Neuronal stem cell (in vitro differentiated cells): ENCODE measurements at regions not wholly inside any gene's neighbourhood (a gene's known extent, or its start where the extent isn't known, plus 50 kb on each side); places are given as distances from the start of the nearest gene placed in this dataset.

ENCODE experiments used
- DNase-seq: peaks from one replicate; pipeline ENCODE4 v3.0.0-alpha.2; 2013; ENCODE audit warnings: low spot score
- H2AFZ ChIP-seq: one replicate; pipeline ENCODE4 v1.6.1; 2013; ENCODE audit warnings: mild to moderate bottlenecking, low read length, inconsistent platforms
- H2AK5ac ChIP-seq: 2 replicates; pipeline ENCODE4 v1.6.1; 2013; ENCODE audit warnings: low read depth, mild to moderate bottlenecking, inconsistent platforms, low read length, moderate library complexity, mixed read lengths
- H2BK120ac ChIP-seq: 2 replicates; pipeline ENCODE4 v1.6.1; 2013; ENCODE audit warnings: low read depth, mild to moderate bottlenecking, inconsistent platforms, low read length, moderate library complexity, mixed read lengths
- H2BK12ac ChIP-seq: one replicate; pipeline ENCODE4 v1.6.1; 2013; ENCODE audit warnings: low read length, inconsistent platforms
- H2BK15ac ChIP-seq: 2 replicates; pipeline ENCODE4 v1.6.1; 2013; ENCODE audit warnings: mild to moderate bottlenecking, low read length, inconsistent platforms, mixed read lengths
- H2BK5ac ChIP-seq: one replicate; pipeline ENCODE4 v1.6.1; 2013; ENCODE audit warnings: inconsistent platforms, mild to moderate bottlenecking, low read length, moderate library complexity
- H3K14ac ChIP-seq: one replicate; pipeline ENCODE4 v1.6.1; 2013; ENCODE audit warnings: low read length, inconsistent platforms
- H3K18ac ChIP-seq: 2 replicates; pipeline ENCODE4 v1.6.1; 2013; ENCODE audit warnings: low read length, inconsistent platforms
- H3K23ac ChIP-seq: 2 replicates; pipeline ENCODE4 v1.6.1; 2013; ENCODE audit warnings: low read depth, mild to moderate bottlenecking, mixed read lengths, low read length, inconsistent platforms; ENCODE audit not compliant: poor library complexity
- H3K27ac ChIP-seq: replicated peaks from 3 replicates; pipeline ENCODE4 v1.5.1; 2013; ENCODE audit warnings: low read length, inconsistent platforms
- H3K27me3 ChIP-seq, 3 experiments: 2 replicates each; pipeline ENCODE4 v1.6.1; 2013; ENCODE audit warnings: low read length in 3 of 3, mild to moderate bottlenecking in 2 of 3, inconsistent platforms in 1 of 3, low read depth in 1 of 3, mixed read lengths in 1 of 3, moderate library complexity in 1 of 3; ENCODE audit not compliant: control insufficient read depth in 3 of 3, insufficient read depth in 3 of 3
- H3K36me3 ChIP-seq, 2 donors: replicated peaks in 1 of 2; 2 replicates each; pipeline ENCODE4 v1.6.1; 2013; ENCODE audit warnings: low read length in 2 of 2; ENCODE audit not compliant: control insufficient read depth in 2 of 2, insufficient read depth in 2 of 2
- H3K4ac ChIP-seq: 2 replicates; pipeline ENCODE4 v1.6.1; 2013; ENCODE audit warnings: inconsistent platforms, mild to moderate bottlenecking, low read length, moderate library complexity
- H3K4me1 ChIP-seq, 2 donors: 1 replicate in 1 of 2; 2 replicates in 1 of 2; pipeline ENCODE4 v1.6.1; 2013; ENCODE audit warnings: low read length in 2 of 2, low read depth in 1 of 2; ENCODE audit not compliant: control insufficient read depth in 2 of 2, insufficient read depth in 1 of 2
- H3K4me2 ChIP-seq: one replicate; pipeline ENCODE4 v1.6.1; 2013; ENCODE audit warnings: mild to moderate bottlenecking, low read length, inconsistent platforms; ENCODE audit not compliant: insufficient read depth, poor library complexity, severe bottlenecking
- H3K4me3 ChIP-seq, 2 donors: 2 replicates each; pipeline ENCODE4 v1.5.1; 2013; ENCODE audit warnings: low read length in 2 of 2, mild to moderate bottlenecking in 2 of 2, inconsistent platforms in 1 of 2, moderate library complexity in 1 of 2
- H3K79me1 ChIP-seq: one replicate; pipeline ENCODE4 v1.6.1; 2013; ENCODE audit warnings: low read depth, mild to moderate bottlenecking, inconsistent platforms, low read length, moderate library complexity
- H3K9ac ChIP-seq: one replicate; pipeline ENCODE4 v1.6.1; 2013; ENCODE audit warnings: mild to moderate bottlenecking, low read depth, low read length, inconsistent platforms; ENCODE audit not compliant: poor library complexity
- H3K9me3 ChIP-seq, 2 donors: replicated peaks in 1 of 2; 2 replicates each; pipeline versions ENCODE3 to v1.6.1; 2013; ENCODE audit warnings: low read length in 2 of 2, mild to moderate bottlenecking in 2 of 2, inconsistent platforms in 1 of 2, low read depth in 1 of 2, mixed read lengths in 1 of 2, moderate library complexity in 1 of 2; ENCODE audit not compliant: control insufficient read depth in 2 of 2, insufficient read depth in 1 of 2
- H4K8ac ChIP-seq: one replicate; pipeline ENCODE4 v1.6.1; 2013; ENCODE audit warnings: low read depth, mild to moderate bottlenecking, inconsistent platforms, low read length, moderate library complexity
- H4K91ac ChIP-seq: one replicate; pipeline ENCODE4 v1.6.1; 2013; ENCODE audit warnings: low read length, low read depth, mild to moderate bottlenecking, inconsistent platforms; ENCODE audit not compliant: poor library complexity
- WGBS, 2 donors: extraction: QIAGEN DNeasy Blood & Tissue Kit; methylation state at CpG; one replicate each; pipeline ENCODE4 v1.1.7; 2013; ENCODE audit warnings: missing lambda C conversion rate in 2 of 2, mixed read lengths in 1 of 2; ENCODE audit not compliant: insufficient read length in 2 of 2, insufficient replicate concordance in 1 of 2; ENCODE audit errors: extremely low coverage in 2 of 2; 5-methylcytosine and 5-hydroxymethylcytosine counted together

DNA sequence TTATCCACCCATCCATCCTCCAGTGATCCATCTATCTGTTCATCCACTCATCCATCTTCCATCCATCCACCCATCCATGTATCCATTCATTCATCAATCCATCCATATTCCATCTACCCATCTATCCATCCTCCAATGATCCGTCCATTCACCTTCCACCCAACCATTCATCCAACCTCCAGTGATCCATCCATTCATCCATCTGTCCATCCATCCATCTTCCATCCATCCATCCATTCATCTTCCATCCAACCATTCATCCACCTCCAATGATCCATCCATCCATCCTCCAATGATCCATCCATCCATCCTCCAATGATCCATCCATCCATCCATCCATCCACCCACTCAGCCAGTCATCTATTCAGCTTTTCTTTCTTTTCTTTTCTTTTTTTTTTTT lies 156.5 kb upstream of the WSCD1 start:
- Histone ChIP-seq H2BK12ac (no peak overlapping the region), H2BK120ac (no peak overlapping the region)
- WGBS, 2 donors = 100% methylated on average over 1 of the region's 1 CpG

DNA sequence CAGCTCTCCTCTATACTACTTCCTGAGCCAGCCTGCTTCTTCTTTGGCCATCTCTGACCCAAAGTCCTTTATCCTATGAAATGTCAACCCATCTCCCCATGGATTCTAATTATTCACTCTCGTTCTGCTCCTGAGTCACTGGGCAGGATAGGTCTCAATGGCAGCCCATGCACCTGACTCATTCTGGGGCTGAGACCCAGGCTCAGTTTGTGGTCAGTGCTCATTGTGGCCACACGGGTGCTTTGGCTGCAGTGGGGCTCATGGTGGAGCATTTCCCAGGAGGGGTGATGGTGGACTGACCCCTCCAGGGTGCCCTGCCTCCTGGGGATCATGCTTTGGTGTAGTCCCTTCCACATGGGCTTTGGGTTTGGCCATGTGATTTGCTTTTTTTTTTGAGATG lies 154.8 kb upstream of the WSCD1 start:
- Histone ChIP-seq H3K4me3 (no peak overlapping the region), H2BK15ac (no peak overlapping the region), H4K91ac (no peak overlapping the region), H3K4ac (no peak overlapping the region), H3K23ac (no peak overlapping the region), H2BK120ac (no peak overlapping the region), H2BK12ac (no peak overlapping the region), H3K14ac (no peak overlapping the region), H3K9ac (no peak overlapping the region), H3K27me3 (no peaks in the 10 kb centered on the region), H2AK5ac (no peak overlapping the region), H3K9me3 (no peaks in the 10 kb centered on the region), H3K4me2 (no peak overlapping the region), H3K36me3 (no peaks in the 10 kb centered on the region), H3K27ac (no peak overlapping the region), H4K8ac (no peak overlapping the region), H2AFZ (no peak overlapping the region), H2BK5ac (no peak overlapping the region), H3K79me1 (no peaks in the 10 kb centered on the region), H3K4me1 (peaks cover 2 to 5% of the 10 kb centered on the region in 2 donors), H3K18ac (no peak overlapping the region)
- WGBS, 2 donors = no CpG with 5 or more reads among the region's 2 CpGs
- no peak for DNase-seq

More for the DNA sequence above, 156.5 kb upstream of the WSCD1 start:
- no peak overlapping the region for H3K14ac ChIP-seq
- no peak for DNase-seq
- H3K4me1 ChIP-seq = no peaks in the 10 kb centered on the region
- H3K9me3 ChIP-seq = no peaks in the 10 kb centered on the region
- no peak overlapping the region for H2AK5ac ChIP-seq
- H4K91ac ChIP-seq = no peak overlapping the region
- no peak overlapping the region for H2BK5ac ChIP-seq
- no peak overlapping the region for H3K9ac ChIP-seq
- H4K8ac ChIP-seq = no peak overlapping the region
- no peak overlapping the region for H2BK15ac ChIP-seq
- no peak overlapping the region for H3K4me2 ChIP-seq
- H2AFZ ChIP-seq = no peak overlapping the region
- no peak overlapping the region for H3K4me3 ChIP-seq
- H3K36me3 ChIP-seq = no peaks in the 10 kb centered on the region
- no peak overlapping the region for H3K23ac ChIP-seq
- no peaks in the 10 kb centered on the region for H3K27me3 ChIP-seq
- H3K27ac ChIP-seq = no peak overlapping the region
- H3K79me1 ChIP-seq = no peaks in the 10 kb centered on the region
- no peak overlapping the region for H3K4ac ChIP-seq
- no peak overlapping the region for H3K18ac ChIP-seq

DNA sequence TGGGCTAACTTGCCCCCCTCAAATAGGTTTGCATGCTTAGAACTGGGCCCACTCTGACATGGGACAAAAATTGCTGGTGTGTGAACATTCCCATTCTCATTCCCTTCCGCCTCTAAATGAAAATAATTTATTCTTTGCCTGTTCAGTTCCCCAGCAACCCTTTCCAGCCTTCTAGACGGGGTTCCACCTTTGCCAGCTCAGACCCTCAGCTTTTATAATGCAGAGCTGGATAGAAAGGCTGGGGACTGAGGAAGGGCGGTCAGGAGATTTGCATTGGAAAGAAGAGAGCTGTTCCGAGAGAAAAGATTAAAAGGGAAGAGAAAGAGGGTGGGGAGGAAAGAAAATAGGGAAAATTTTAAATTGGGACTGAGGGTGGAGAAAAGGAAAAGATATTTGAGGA lies 151.1 kb upstream of the WSCD1 start:
- Histone ChIP-seq H4K8ac (no peak overlapping the region), H3K9me3 (no peaks in the 10 kb centered on the region), H3K27ac (no peak overlapping the region)

DNA sequence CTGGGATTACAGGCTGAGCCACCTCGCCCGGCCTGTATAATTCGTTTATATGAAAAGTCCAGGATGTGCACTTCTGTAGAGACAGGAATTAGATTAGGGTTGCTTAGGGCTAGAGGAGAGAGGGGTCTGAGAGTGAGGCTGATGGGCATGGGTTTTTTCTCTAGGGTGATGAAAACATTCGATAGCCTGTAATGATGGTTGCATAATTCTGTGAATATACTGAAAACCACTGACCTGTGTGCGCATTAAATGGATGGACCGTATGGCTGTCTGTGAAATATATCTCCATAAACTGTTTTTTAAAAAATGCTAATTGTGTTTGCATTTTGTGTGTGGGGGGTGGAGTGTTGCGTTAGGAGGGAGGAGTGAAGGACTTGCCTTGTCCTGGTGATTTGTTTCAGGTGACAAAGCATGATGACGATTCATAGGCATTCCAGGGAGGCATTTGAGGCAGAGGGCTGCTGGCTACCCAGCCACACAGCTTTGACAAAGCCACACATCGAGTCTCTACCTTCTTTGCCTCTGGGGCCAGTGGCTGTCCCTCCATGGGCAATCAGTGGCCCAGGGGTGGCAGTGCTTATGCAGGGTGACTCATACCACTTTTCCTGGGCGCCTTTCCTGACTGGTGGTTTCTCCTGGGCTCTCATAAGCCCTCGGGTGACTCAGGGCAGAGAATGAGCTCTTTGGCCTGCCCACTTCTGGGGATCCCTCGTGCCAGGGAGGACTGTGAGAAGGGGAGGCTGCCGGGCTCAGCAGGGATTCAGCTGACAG lies 148.5 kb upstream of the WSCD1 start:
- Histone ChIP-seq H3K14ac (no peak overlapping the region), H4K8ac (no peak overlapping the region), H3K4me1 (peaks cover 5 to 7% of the 10 kb centered on the region in 2 donors), H4K91ac (no peak overlapping the region), H3K27ac (no peak overlapping the region), H3K9me3 (peaks cover 0 to 5% of the 10 kb centered on the region in 2 donors), H3K4me2 (no peak overlapping the region), H2BK12ac (peak overlapping the region; percentile 31), H2BK120ac (no peak overlapping the region), H3K27me3 (no peaks in the 10 kb centered on the region), H2AFZ (peak overlapping the region; percentile 15), H3K4me3 (no peak overlapping the region), H2BK15ac (peak overlapping the region; percentile 68), H3K4ac (peak overlapping the region; percentile 80), H3K36me3 (no peaks in the 10 kb centered on the region), H3K9ac (no peak overlapping the region), H2AK5ac (no peak overlapping the region), H2BK5ac (no peak overlapping the region), H3K18ac (peak overlapping the region; percentile 69), H3K79me1 (no peaks in the 10 kb centered on the region), H3K23ac (no peak overlapping the region)
- WGBS, 2 donors = no CpG with 5 or more reads among the region's 13 CpGs
- no peak for DNase-seq

More for the DNA sequence above, 151.1 kb upstream of the WSCD1 start:
- no peaks in the 10 kb centered on the region for H3K27me3 ChIP-seq
- WGBS, 2 donors = 100% methylated on average over 1 of the region's 4 CpGs; no CpG with 5 or more reads in 1 of the 2 donors
- H3K4me2 ChIP-seq = no peak overlapping the region
- no peak overlapping the region for H3K9ac ChIP-seq
- no peak overlapping the region for H2BK120ac ChIP-seq
- no peak for DNase-seq
- no peak overlapping the region for H2AK5ac ChIP-seq
- no peak overlapping the region for H3K4me3 ChIP-seq
- peak overlapping the region; percentile 21 for H2AFZ ChIP-seq
- H3K18ac ChIP-seq = no peak overlapping the region
- H2BK15ac ChIP-seq = no peak overlapping the region
- no peak overlapping the region for H3K23ac ChIP-seq
- H3K79me1 ChIP-seq = no peaks in the 10 kb centered on the region
- no peaks in the 10 kb centered on the region for H3K36me3 ChIP-seq
- no peak overlapping the region for H3K4ac ChIP-seq
- H3K14ac ChIP-seq = no peak overlapping the region
- H2BK12ac ChIP-seq = no peak overlapping the region
- no peak overlapping the region for H4K91ac ChIP-seq
- H2BK5ac ChIP-seq = no peak overlapping the region
- H3K4me1 ChIP-seq = peaks cover 5 to 7% of the 10 kb centered on the region in 2 donors
